Left hindlimb (tissue), 1 donor: ENCODE measurements at regions not wholly inside any gene's neighbourhood (a gene's known extent, or its start where the extent isn't known, plus 50 kb on each side); places are given as distances from the start of the nearest gene placed in this dataset.
A peak's percentile ranks its signal among the peaks of the same experiment; 100 is the strongest.

Experiments used
- DNase-seq: peaks from one replicate; pipeline ENCODE4 v3.0.0-alpha.2; 2018

DNA sequence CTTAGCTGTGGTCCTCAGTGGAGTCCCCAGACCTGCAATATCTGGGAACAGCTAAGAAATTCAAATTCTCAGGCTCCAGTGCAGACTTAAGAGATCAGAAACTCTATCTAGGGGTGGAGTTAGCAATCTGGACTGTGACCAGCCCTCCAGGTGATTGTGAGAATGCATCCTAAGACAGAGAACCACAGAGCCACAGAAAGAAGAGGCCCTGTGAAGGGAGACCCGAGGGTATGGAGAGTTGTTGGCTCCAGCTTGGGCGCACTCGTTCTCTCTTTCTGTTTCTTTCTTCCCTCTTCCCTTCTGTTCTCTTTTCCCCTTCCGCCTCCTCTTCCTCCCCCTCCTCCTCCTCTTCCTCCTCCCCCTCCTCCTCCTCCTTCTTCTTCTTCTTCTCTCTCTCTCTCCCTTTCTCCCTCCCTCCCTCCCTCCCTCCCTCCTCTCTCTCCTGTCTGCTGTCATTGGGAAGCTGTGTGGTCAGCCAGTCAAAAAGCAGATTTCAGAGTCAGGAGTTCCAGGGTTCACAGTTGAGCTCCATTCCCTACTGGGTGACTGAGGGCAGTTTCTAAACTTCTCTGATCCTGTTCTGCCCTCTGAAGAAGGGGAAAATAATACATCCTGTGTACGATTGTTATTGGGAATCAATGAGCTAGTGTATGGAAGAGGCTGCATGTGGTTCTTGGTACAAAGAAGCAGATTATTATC lies 62.1 kb upstream of the STEAP1B start:
- DNase-seq: peak; percentile 44

- DNase-seq: peak; percentile 94
Measured at GRCh38 chr7:22561321-22561811, 61.4 kb upstream of the STEAP1B start.

DNA sequence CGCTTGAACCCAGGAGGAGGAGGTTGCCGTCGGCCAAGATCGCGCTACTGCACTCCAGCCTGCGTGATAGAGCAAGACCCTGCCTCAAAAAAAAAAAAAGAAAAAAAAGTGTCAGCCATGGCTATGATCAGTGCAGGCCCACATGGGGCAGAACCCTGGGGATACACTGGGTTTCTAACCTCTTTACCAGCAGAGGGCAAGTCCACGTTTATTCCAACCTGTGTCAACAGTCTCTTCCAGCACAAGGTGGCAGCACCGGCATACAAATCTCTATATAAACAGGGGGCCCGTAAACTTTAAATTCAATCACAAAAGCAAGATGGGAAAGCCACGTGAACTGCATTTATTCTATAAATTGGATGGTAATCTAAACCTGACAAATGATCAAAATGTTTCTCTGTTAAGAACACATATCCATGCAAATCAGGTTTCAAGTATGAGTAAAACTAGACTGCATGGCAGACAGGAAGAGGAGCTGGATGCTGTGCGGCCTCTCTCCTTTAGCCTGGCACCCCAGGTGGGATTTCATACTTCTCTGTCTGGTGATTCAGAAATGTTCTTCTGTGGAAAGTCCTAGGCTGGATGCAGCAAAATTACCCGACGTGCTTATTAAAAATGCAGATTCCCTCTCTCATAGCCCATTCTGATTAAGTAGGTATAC lies 60.0 kb upstream of the STEAP1B start:
- peak; percentile 80 for DNase-seq

GRCh38 chr7:22557167-22557566 lies 57.2 kb upstream of the STEAP1B start:
- no peak for DNase-seq

DNA sequence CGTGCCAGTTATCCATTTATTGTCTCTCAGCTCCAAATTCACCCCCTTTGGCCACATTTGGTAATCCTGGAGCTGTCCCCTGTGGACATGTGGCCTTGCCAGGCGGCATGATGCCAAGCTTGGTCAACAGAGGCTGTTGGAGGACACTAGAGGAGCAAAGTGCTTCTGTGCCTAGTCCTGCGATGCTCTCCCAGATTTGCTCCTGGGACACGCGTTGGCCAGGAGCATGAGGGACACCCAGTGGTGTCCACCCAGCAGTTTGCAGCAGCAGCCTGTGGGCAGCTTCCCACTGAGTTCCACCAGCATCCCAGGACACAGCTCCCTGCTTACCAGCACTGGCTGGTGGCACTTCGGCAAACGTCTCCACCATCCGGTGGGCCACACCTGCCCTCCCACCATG lies 55.5 kb upstream of the STEAP1B start:
- no peak for DNase-seq

GRCh38 chr7:22554184-22554583 lies 54.2 kb upstream of the STEAP1B start:
- DNase-seq: no peak

DNA sequence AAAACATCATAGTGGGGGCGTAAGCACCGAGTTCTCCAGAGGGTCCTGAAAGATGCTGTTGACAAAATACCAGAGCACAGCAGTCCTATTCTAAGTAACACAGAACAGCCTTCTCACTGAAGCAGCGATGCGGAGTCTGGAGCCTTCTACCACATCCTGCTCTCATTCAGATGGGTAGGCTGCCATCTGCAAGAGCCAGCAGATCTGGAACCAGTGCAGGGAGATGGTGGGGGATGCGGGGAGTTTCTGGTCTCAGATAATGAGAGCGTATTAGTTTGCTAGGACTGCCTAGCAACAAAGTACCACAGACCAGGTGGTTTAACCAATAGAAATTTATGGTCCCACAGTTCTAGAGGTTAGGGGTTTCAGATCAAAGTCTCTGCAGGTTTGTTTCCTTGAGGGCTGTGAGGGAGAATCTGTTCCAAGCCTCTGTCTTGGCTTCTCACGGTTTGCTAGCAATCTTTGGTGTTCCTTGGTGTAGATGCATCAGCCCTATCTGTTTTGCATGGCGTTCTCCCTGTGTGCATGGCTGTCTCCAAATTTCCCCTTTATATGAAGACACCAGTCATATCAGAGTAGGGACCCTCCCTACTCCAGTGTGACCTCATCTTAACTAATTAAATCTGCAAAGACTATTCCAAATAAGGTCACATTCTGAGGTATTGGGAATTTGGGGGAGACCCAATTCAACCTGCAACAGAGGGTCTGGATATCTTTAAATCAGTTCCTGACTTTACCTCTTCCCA lies 52.0 kb upstream of the STEAP1B start:
- DNase-seq: no peak

DNA sequence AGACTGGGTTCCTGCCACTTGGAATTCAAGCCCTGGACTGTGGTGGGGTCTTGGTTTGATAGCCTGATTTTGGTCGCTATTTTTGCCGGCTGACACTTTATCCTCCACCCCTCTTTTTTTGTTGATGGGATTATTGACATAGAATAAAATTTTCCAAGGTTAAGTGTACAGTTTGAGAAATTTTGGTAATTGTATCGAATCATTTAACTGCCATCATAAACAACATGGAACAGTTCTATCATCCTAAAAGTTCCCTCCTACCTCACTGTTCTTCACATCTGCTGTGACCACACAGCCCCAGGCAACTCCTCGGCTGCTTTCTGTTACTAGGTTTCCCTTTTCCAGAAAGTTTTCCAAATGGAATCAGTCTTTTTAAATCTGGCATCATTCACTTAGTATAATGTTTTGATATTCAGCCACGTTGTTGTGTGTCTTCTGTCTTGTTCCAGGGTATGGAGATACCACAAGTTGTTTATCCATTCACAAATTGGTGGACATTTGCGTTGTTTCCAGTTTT lies 50.6 kb upstream of the STEAP1B start:
- no peak for DNase-seq

- peak; percentile 50 for DNase-seq
Measured at GRCh38 chr7:22549667-22550513, 49.9 kb upstream of the STEAP1B start.
